ENCODE measurements at regions not wholly inside any gene's neighbourhood (a gene's known extent, or its start where the extent isn't known, plus 50 kb on each side); places are given as distances from the start of the nearest gene placed in this dataset.

DNA sequence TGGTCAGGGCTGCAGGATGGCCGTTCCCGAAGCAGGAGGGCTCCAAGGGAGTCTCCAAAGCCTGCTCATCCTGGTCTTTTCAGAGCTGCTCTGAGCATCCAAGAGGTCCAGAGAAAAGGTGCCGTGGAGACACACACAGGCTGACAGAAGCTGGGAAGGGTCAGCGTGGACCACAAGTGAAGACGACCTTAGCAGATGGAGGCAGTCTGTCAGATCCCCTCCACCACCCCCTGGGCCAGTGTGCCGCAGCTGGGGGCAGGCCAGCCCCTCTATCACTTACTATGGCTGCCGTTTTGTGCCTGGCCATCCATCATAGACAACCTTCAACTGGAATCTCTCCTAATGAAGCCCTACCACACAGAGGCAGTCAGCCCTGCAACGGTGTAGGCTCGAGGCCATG, 335.1 kb upstream of the RGMA start:
- no peak for DNase-seq (ENCODE audit: low spot score)

DNA sequence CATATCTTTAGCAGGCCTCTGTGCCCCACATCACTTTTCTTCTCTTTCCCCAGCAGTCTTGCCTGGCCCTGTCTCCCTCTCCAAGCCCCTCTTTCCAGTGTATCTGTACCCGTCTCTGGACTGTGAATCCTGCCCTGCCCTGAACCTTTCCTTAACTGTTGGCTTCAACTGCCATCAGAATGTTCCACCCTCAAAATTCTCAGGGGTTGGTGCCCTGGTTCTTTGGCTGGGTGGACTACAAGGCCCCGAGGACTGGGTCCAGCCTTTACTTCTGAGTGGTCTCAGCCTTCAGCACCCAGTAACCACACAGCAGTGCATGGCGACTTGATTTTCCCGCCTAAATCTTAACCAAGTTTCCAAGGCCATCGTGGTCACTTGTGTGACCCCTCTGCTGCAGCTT, 333.5 kb upstream of the RGMA start:
- no peak for DNase-seq (ENCODE audit: low spot score)

DNA sequence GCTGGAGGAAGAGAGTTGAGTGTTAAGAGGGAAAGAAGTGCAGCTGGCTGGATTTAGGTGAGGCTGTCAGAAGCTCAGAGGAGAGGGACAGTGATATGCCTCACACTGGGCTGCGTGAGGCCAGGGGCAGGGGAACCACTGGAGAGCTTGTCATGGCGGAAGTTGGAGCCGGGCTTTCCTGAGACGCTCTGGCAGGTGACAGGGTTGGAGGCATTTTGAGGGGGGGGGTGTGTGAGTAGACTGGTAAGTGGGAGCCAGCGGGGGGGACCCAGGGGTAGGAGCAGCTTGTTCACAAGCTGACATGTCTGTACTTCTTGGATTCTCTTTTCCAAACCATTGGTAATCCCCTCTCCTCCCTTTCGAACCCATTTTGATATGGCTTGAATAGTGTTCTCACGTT, 331.5 kb upstream of the RGMA start:
- no peak for DNase-seq (ENCODE audit: low spot score)

DNA sequence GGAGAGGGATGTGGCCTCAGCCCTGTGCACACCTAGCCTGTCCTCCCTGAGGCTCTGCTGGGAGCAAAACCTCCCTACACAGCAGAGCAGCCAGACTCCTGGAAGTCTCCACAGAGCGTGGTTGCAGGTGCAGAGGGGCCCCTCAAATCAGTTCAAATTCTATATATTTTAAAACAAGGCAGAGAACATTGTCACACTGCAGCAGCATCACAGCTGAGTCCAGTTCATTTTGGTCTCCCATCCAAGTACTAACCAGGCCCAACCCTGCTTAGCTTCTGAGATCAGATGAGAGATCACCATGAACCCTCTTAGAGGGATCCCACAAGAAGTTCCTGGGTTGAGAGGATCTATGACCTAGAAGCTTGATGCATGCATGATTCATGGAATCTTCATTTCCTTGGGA, 331.0 kb upstream of the RGMA start:
- DNase-seq (ENCODE audit: low spot score): no peak

DNA sequence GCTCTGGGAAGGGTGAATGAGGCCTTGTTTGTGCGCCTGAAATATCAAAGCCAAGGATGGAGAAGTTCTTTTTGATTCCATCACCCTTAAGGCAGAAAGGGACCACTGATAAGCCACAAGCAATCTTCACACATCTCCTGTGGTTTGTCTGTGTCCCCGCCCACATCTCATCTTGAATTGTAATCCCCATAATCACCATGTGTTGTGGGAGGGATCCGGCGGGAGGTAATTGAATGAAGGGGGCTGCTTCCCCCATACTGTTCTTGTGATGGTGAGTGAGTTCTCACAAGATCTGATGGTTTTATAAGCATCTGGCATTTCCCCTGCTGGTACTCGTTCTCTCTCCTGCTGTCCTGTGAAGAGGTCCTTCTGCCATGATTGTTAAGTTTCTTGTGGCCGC, 329.6 kb upstream of the RGMA start:
- no peak for DNase-seq (ENCODE audit: low spot score)

DNA sequence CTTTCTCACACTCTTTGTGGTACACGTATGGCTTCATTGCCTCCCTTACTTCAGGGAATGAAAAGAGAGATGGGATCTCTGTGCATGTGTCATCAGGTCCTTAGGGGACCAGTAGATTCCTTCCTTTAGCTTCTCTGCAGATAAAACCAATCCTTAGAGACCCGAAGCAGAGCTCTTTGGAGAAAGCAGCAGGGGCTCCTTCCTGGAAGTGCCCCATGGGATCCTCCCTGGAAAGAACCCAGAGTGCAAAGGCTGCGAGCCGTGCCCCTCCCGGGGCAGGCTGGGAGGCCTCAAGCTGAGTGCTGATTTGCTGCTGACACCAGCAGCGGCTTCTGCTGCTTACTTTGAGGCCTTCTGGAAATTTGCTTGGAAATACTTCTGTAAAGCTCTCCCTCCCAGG, 328.6 kb upstream of the RGMA start:
- DNase-seq (ENCODE audit: low spot score): no peak

DNA sequence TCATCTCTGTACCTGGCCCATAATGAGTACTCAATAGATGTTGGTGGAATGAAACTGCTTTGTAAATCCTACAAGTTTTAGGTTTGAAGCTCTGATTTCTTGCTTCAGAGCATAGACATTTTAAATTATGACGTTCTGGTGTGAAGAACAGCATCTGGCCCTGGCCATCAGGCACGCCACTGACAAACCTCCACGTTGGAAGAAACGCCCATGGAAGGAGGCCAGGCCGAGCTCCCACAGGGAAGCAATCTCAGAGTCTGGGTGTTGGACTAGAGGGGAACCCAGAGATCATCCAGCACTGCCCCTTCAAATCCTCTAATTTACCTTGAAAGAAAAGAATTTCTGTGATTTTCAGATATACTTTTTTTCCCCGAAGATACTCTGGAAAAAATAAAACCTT, 328.1 kb upstream of the RGMA start:
- DNase-seq (ENCODE audit: low spot score): no peak

DNA sequence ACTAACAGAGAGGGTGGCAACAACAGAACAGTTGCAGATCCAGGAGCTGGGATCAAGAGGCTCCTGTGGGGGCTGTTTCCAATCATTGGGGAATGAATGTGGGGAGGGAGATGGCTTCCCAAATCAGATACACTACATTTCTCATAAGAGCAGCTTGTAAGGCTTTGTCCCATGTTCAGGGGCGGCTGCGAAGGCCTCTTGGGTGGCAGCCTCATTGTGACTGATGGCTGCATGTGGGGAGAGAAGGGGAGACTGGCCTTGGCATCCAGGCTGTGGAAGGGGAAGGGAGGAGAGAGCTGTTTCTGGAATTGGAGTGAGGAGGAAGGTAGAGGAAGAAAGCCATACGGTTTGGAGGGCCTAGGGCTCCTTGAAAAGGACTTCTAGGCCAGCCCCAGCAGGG, 326.6 kb upstream of the RGMA start:
- DNase-seq (ENCODE audit: low spot score): no peak

DNA sequence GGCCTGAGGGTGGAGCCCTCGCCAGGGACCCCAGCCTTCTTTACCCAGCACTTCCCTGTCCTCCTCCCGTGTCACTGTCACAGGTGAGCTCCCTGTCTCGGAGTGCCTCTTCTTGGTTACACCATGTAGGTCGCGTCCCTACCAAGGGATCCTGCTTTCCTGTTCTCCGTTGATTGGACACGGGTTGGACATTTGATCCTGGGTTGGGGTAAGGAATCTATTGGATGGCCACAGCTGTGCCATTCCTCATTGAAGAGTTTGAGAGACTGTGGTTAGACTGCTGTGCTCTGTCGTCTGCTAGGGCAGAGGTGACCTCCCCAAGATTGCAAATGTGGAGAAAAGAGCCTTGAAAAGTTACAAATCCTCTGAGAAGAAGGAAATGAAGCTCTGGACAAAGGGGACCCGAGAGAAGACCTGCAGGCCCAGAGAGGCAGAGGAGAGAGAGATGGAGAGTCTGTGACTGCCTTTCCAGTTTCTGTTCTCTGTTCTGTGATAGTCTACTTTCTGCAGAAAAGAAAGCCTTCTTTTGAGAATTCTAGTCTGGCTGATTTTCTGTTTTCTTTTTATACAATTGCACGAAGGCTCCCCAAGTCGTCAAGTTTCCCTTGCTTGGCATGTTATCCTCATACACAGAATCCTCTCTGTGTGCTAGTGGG, 325.7 kb upstream of the RGMA start:
- DNase-seq (ENCODE audit: low spot score): no peak

DNA sequence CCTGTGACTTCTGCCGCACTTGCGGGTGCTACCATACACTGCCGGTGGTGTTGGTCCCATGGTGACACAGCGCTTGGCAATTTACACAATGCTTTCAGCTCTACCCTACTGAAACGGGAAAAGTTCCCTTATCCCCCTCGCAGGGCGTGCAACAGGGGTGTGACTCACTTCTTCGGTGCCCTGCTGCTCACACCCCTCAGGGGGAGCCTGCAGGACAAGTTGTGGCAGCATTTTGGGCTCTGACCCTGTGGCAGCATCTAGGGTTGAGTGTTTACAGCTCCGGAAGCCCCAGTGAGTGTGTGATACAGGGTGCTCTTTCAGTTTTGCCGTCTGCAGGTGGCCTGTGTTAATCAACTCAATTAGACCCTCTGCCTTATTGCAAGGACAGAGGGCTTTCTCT, 324.7 kb upstream of the RGMA start:
- no peak for DNase-seq (ENCODE audit: low spot score)

DNA sequence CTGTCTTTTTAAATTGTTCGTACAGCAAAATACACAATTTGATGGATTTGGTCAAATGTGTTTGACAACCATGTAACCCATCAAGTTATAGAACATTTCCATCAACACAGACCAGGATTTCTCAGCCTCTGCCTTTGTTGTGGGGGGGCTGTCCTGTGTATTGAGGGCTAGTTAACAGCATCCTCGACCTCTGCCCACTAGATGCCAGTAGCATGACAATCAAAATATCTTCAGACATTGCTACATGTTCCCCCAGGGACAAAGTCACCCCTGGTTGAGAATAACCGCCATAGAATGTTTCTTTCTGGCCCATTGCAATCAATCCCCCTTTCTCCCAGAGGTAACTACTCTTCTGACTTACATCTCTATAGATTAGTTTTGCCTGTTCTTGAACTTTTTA, 310.1 kb upstream of the RGMA start:
- no peak for DNase-seq (ENCODE audit: low spot score)

DNA sequence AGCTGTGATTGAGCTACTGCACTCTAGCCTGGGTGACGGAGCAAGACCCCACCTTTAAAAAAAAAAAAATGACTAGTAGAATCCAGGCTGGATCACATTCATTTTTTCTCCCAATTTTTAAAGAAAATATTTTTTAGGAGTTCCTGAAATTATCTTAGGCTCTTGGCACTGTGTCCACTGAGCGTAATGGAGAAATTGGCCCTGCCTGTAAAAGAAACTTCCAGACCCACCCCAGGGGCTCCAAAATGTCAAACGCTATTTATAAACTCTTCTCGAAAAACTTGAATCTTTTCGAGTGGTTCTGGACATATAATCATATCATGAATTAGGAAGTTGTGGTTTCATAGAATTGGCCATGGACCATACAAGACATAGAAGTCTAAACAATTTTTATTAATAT, 300.2 kb upstream of the RGMA start:
- DNase-seq (ENCODE audit: low spot score): no peak

DNA sequence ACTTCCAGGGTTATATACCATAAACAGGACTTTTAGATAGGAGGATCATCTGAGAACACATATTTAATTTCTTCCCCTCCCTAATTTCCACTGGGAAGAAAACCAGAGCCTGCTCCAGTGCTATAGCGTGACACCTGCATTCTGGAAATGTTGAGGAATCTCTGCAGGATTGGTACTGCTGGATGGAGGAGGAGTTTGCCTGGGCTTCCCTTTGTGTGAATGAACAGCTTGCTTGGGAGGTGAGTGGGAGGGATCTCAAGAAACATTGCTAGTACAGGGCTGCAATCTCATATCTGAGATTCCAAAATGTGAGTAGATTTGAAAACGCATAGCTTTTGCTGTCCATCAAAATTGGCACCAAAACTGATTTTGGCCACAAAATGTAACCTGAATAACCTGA, 295.9 kb upstream of the RGMA start:
- no peak for DNase-seq (ENCODE audit: low spot score)

DNA sequence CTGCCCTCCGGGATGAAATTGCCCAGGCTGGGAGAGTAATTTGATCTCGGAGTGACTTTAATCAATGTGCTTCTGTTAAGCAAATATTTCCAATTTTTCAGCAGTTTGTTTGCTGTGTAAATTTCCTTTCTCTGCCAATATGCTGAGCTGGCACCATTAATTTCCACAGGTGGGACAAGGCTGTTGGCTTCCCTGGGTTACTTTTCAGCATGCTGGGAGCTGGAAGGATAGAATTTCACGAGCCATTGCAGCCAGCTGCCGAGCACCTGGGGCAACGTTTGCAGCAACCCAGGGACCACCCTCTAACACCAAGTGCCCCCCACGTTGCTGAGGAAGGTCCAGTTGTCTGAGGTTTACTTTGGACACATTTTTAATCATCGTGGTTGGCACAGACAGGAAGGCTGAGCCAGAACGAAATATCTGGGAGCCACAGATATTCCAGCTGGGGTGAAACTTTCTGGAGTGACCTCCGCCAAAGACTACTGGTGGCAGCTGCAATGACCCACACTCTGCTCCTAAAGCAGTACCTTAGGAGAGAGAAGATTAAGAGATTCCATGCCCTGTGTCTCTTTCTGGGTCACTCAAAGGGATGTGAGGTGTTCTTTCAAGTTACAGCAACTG, 293.3 kb upstream of the RGMA start:
- no peak for DNase-seq (ENCODE audit: low spot score)

DNA sequence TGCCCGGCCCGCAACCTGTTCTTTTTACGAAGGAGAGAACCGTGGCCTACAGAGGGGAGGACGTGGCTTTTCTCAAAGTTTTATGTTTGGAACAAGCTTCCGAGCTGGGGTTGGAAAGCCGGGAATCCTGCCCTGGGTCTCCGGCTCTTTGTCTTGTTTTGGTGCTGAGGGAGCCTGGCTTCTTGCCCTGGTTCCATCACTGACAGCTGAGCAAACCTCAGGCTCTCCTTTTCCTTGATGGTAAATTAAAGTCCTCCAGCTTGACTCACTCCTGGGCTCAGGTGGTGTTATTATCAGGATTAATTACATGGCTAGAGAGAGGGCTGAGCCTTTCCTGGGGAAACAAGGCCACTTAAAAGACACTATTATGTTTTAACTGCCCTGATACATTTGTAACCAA, 289.5 kb upstream of the RGMA start:
- no peak for DNase-seq (ENCODE audit: low spot score)

DNA sequence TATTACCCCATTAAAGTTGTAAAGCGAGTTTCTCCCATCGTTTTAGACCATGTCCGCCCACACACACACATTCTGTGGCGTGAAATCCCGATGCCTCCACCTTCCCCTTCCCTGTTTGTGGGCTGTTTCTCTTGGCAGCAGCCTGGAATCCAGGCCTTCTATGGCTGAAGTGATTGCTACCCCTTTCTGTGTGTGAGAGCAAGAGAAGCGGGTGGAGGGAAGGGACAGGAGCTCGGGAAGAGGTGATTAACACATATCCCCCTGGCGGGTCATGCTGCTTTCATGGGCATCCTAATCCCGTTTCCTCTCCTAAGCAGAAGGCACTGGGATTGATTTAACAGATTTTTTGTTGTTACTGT, 283.8 kb upstream of the RGMA start:
- no peak for DNase-seq (ENCODE audit: low spot score)

DNA sequence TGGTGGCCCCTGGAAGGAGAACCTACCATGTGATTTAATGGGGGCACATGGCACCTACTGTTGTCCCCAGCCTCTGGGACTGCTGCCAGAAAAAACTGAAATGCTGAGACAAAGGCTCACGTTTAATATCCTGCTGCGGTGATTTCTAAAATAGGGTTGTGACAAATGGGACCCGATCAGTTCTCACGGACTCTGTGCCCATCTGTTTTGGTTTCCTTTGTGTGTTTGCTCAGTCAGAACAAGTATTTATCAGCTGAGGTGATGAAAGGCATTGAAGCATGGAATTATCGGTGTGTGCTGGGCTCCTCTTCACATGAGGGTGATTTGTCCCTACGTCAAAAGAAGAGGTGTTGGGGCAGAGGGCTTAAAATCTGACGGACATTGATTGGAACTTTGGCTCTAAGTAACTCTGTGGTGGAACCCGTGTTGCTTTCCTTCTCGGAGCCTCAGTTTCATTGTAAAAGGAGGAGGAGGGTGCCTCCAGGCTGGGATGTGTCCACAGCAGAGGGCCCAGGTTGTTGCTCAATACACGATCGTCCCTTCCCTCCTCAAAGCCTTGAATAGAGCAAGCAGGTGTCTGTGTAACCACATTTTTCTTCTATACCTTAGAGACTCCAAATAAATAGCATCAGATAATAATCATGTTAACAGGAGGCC, 283.3 kb upstream of the RGMA start:
- no peak for DNase-seq (ENCODE audit: low spot score)

DNA sequence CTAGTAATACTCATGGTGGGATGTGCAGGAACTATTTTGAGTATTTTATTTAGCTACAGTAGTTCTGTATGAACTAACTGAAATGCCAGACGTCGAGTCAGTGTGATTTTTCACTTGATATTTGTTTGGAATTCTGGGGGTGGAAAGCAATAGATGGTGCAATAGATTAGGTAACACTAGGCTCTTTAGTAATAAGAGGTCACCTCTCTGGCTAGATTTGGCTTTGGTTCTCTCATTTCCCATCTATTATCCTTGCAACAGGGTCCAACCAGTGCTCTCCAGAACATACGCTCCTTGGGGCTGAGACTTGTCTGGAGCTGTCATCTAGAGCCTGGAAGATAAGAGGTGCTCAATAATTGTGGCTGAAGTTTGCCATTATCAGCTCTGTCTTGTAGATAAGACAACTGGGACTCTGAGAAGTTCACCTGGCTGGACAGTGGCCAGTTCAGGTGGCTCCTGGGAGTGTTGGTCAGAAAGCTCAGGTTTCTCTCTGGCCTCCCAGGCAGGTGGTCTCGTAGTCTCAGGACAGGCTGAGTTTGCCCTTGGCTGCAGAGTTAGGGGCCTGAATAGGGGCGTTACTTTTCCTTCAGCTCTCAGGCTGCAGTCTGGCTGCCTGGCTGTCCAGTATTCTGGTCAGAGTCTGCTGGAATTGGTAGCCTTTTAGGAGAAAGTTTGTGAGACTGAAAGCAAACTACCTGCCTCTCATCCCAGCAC, 277.5 kb upstream of the RGMA start:
- DNase-seq (ENCODE audit: low spot score): no peak

DNA sequence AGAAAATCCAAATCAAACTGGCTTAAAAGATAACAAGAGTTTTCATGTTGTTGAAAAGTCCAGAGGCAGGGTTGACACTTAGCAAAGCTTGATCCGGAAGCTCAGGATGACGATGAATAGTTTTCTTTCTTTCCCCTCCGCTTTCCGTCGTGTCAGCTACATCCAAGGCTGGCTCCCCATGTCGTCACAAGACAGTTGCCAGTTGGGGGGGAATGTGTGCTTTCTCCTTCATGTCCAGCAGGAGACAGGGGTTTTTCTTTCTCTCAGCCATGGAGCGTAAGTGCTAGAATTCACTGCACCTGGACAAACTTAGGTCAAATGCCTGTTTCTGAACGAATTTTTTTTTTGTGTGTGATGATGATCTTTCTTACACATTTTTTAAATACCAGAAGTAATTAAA, 273.8 kb upstream of the RGMA start:
- no peak for DNase-seq (ENCODE audit: low spot score)

DNA sequence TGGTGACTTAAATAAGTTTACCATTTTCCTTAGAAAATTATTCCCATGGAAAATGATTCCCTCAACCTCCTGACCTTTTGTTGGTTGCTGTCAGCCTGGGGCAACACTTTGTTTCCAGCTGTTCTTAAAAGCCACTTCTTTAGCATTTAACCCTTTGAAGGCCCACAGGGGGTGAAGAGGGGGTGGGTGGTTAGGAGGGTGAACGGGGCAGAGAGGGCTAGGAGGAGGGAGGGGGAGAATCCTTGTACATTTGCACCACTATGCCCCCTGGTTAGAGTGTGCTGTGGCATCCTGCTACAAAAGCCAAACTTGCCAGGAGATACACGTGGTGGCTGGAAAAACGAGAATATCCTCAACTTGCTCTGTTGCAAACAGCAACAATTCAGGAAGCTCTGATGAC, 273.2 kb upstream of the RGMA start:
- no peak for DNase-seq (ENCODE audit: low spot score)

DNA sequence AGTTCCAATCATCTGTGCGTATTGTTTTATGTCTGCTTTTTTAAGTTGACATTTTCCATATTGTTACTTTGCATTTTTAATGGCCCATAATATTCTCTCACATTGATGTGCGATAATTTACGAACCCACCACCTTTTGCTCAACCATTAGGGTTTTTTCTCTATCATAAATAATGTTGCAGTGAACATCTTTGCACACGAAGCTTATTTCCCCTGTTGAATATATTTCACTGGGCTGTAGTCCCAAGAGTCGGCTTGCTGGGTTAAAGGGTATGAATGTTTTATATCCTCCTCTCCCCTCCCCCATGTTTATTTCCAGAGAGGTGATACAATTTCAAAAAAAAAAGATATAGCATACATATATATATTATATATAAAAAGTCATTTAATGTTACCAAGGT, 272.7 kb upstream of the RGMA start:
- DNase-seq (ENCODE audit: low spot score): no peak

DNA sequence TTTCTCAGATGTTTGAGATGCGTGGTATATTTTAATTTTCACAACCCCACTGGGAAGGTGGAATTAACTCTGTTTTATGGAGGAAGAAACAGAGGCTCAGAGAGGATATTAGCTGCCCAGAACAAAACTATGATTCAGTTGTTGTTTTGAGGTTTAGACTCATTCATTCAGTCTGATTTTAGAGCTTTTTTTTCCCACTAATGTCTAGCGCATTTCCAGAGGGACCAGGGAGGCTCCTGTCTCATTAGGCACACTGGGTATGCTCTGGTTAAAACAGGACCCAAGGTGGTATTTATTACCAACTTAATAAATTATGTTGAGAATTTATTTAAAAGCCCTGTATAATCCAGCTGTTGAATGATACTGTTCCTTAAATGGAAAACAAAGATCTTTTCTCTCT, 272.0 kb upstream of the RGMA start:
- DNase-seq (ENCODE audit: low spot score): no peak

DNA sequence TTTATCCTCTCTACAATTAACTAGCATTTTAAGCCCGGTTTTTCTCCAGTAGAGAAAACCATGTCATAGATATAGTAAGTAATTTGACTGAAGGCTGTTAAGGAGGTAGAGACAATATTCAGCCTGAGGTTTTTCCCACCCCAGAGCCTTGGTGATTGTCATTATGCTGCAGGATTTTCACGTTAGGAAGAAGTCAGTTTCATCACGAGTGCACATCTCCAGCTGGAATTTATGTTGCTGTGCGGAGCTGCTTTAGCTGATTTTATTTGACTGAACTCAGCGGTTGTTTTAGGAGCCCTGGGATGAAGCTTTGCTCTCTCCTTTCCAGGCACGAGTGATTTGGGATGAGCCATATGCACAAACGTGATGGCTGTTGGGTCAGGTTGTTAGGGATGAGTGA, 271.3 kb upstream of the RGMA start:
- no peak for DNase-seq (ENCODE audit: low spot score)
